Neuronal stem cell (in vitro differentiated cells): ENCODE measurements at regions not wholly inside any gene's neighbourhood (a gene's known extent, or its start where the extent isn't known, plus 50 kb on each side); places are given as distances from the start of the nearest gene placed in this dataset.

Source experiments
- DNase-seq: peaks from one replicate; pipeline ENCODE4 v3.0.0-alpha.2; 2013; ENCODE audit warnings: low spot score
- H2AFZ ChIP-seq: one replicate; pipeline ENCODE4 v1.6.1; 2013; ENCODE audit warnings: mild to moderate bottlenecking, low read length, inconsistent platforms
- H2AK5ac ChIP-seq: 2 replicates; pipeline ENCODE4 v1.6.1; 2013; ENCODE audit warnings: low read depth, mild to moderate bottlenecking, inconsistent platforms, low read length, moderate library complexity, mixed read lengths
- H2BK120ac ChIP-seq: 2 replicates; pipeline ENCODE4 v1.6.1; 2013; ENCODE audit warnings: low read depth, mild to moderate bottlenecking, inconsistent platforms, low read length, moderate library complexity, mixed read lengths
- H2BK12ac ChIP-seq: one replicate; pipeline ENCODE4 v1.6.1; 2013; ENCODE audit warnings: low read length, inconsistent platforms
- H2BK15ac ChIP-seq: 2 replicates; pipeline ENCODE4 v1.6.1; 2013; ENCODE audit warnings: mild to moderate bottlenecking, low read length, inconsistent platforms, mixed read lengths
- H2BK5ac ChIP-seq: one replicate; pipeline ENCODE4 v1.6.1; 2013; ENCODE audit warnings: inconsistent platforms, mild to moderate bottlenecking, low read length, moderate library complexity
- H3K14ac ChIP-seq: one replicate; pipeline ENCODE4 v1.6.1; 2013; ENCODE audit warnings: low read length, inconsistent platforms
- H3K18ac ChIP-seq: 2 replicates; pipeline ENCODE4 v1.6.1; 2013; ENCODE audit warnings: low read length, inconsistent platforms
- H3K23ac ChIP-seq: 2 replicates; pipeline ENCODE4 v1.6.1; 2013; ENCODE audit warnings: low read depth, mild to moderate bottlenecking, mixed read lengths, low read length, inconsistent platforms; ENCODE audit not compliant: poor library complexity
- H3K27ac ChIP-seq: replicated peaks from 3 replicates; pipeline ENCODE4 v1.5.1; 2013; ENCODE audit warnings: low read length, inconsistent platforms
- H3K27me3 ChIP-seq, 3 experiments: 2 replicates each; pipeline ENCODE4 v1.6.1; 2013; ENCODE audit warnings: low read length in 3 of 3, mild to moderate bottlenecking in 2 of 3, inconsistent platforms in 1 of 3, low read depth in 1 of 3, mixed read lengths in 1 of 3, moderate library complexity in 1 of 3; ENCODE audit not compliant: control insufficient read depth in 3 of 3, insufficient read depth in 3 of 3
- H3K36me3 ChIP-seq, 2 donors: replicated peaks in 1 of 2; 2 replicates each; pipeline ENCODE4 v1.6.1; 2013; ENCODE audit warnings: low read length in 2 of 2; ENCODE audit not compliant: control insufficient read depth in 2 of 2, insufficient read depth in 2 of 2
- H3K4ac ChIP-seq: 2 replicates; pipeline ENCODE4 v1.6.1; 2013; ENCODE audit warnings: inconsistent platforms, mild to moderate bottlenecking, low read length, moderate library complexity
- H3K4me1 ChIP-seq, 2 donors: 1 replicate in 1 of 2; 2 replicates in 1 of 2; pipeline ENCODE4 v1.6.1; 2013; ENCODE audit warnings: low read length in 2 of 2, low read depth in 1 of 2; ENCODE audit not compliant: control insufficient read depth in 2 of 2, insufficient read depth in 1 of 2
- H3K4me2 ChIP-seq: one replicate; pipeline ENCODE4 v1.6.1; 2013; ENCODE audit warnings: mild to moderate bottlenecking, low read length, inconsistent platforms; ENCODE audit not compliant: insufficient read depth, poor library complexity, severe bottlenecking
- H3K4me3 ChIP-seq, 2 donors: 2 replicates each; pipeline ENCODE4 v1.5.1; 2013; ENCODE audit warnings: low read length in 2 of 2, mild to moderate bottlenecking in 2 of 2, inconsistent platforms in 1 of 2, moderate library complexity in 1 of 2
- H3K79me1 ChIP-seq: one replicate; pipeline ENCODE4 v1.6.1; 2013; ENCODE audit warnings: low read depth, mild to moderate bottlenecking, inconsistent platforms, low read length, moderate library complexity
- H3K9ac ChIP-seq: one replicate; pipeline ENCODE4 v1.6.1; 2013; ENCODE audit warnings: mild to moderate bottlenecking, low read depth, low read length, inconsistent platforms; ENCODE audit not compliant: poor library complexity
- H3K9me3 ChIP-seq, 2 donors: replicated peaks in 1 of 2; 2 replicates each; pipeline versions ENCODE3 to v1.6.1; 2013; ENCODE audit warnings: low read length in 2 of 2, mild to moderate bottlenecking in 2 of 2, inconsistent platforms in 1 of 2, low read depth in 1 of 2, mixed read lengths in 1 of 2, moderate library complexity in 1 of 2; ENCODE audit not compliant: control insufficient read depth in 2 of 2, insufficient read depth in 1 of 2
- H4K8ac ChIP-seq: one replicate; pipeline ENCODE4 v1.6.1; 2013; ENCODE audit warnings: low read depth, mild to moderate bottlenecking, inconsistent platforms, low read length, moderate library complexity
- H4K91ac ChIP-seq: one replicate; pipeline ENCODE4 v1.6.1; 2013; ENCODE audit warnings: low read length, low read depth, mild to moderate bottlenecking, inconsistent platforms; ENCODE audit not compliant: poor library complexity
- WGBS, 2 donors: extraction: QIAGEN DNeasy Blood & Tissue Kit; methylation state at CpG; one replicate each; pipeline ENCODE4 v1.1.7; 2013; ENCODE audit warnings: missing lambda C conversion rate in 2 of 2, mixed read lengths in 1 of 2; ENCODE audit not compliant: insufficient read length in 2 of 2, insufficient replicate concordance in 1 of 2; ENCODE audit errors: extremely low coverage in 2 of 2; 5-methylcytosine and 5-hydroxymethylcytosine counted together

GRCh38 chr9:74317235-74317634 is 179.9 kb upstream of the RORB start:
- DNase-seq: no peak
- no peaks in the 10 kb centered on the region for H3K79me1 ChIP-seq
- no peak overlapping the region for H2AK5ac ChIP-seq
- no peak overlapping the region for H3K27ac ChIP-seq
- H4K8ac ChIP-seq: no peak overlapping the region
- no peaks in the 10 kb centered on the region for H3K4me1 ChIP-seq
- H2BK15ac ChIP-seq: no peak overlapping the region
- no peaks in the 10 kb centered on the region for H3K9me3 ChIP-seq
- no CpG with 5 or more reads among the region's 1 CpG for WGBS, 2 donors
- no peak overlapping the region for H3K4ac ChIP-seq
- no peak overlapping the region for H2BK120ac ChIP-seq
- no peaks in the 10 kb centered on the region for H3K36me3 ChIP-seq
- no peak overlapping the region for H3K14ac ChIP-seq
- H2AFZ ChIP-seq: no peak overlapping the region
- no peak overlapping the region for H3K4me2 ChIP-seq
- no peak overlapping the region for H2BK5ac ChIP-seq
- no peak overlapping the region for H3K9ac ChIP-seq
- no peak overlapping the region for H2BK12ac ChIP-seq
- no peak overlapping the region for H3K23ac ChIP-seq
- no peak overlapping the region for H4K91ac ChIP-seq
- no peaks in the 10 kb centered on the region for H3K27me3 ChIP-seq
- H3K18ac ChIP-seq: no peak overlapping the region
- no peak overlapping the region for H3K4me3 ChIP-seq

- Histone ChIP-seq H4K91ac (no peak overlapping the region), H3K4me3 (no peak overlapping the region), H3K4me1 (peaks cover 0 to 3% of the 10 kb centered on the region in 2 donors), H3K18ac (no peak overlapping the region), H3K9me3 (no peaks in the 10 kb centered on the region), H3K79me1 (no peaks in the 10 kb centered on the region), H3K27ac (no peak overlapping the region), H3K14ac (no peak overlapping the region), H2BK5ac (no peak overlapping the region), H2BK12ac (no peak overlapping the region), H2AFZ (no peak overlapping the region), H2BK15ac (no peak overlapping the region), H3K27me3 (no peaks in the 10 kb centered on the region), H3K9ac (no peak overlapping the region), H2AK5ac (no peak overlapping the region), H3K4me2 (no peak overlapping the region), H3K23ac (no peak overlapping the region), H2BK120ac (no peak overlapping the region), H4K8ac (no peak overlapping the region), H3K4ac (no peak overlapping the region), H3K36me3 (no peaks in the 10 kb centered on the region)
- DNase-seq: no peak
- WGBS, 2 donors: no CpG with 5 or more reads among the region's 2 CpGs
Measured at GRCh38 chr9:74321396-74321795, 175.7 kb upstream of the RORB start.

GRCh38 chr9:74322661-74323314 is 174.3 kb upstream of the RORB start:
- Histone ChIP-seq H3K4me3 (no peak overlapping the region), H2BK120ac (no peak overlapping the region), H2BK5ac (no peak overlapping the region), H3K4me2 (no peak overlapping the region), H3K27ac (no peak overlapping the region), H3K4ac (no peak overlapping the region), H3K4me1 (peaks cover 0 to 3% of the 10 kb centered on the region in 2 donors), H2AFZ (no peak overlapping the region), H3K23ac (no peak overlapping the region), H3K79me1 (no peaks in the 10 kb centered on the region), H3K9ac (no peak overlapping the region), H2AK5ac (no peak overlapping the region), H3K18ac (no peak overlapping the region), H4K8ac (no peak overlapping the region), H2BK15ac (no peak overlapping the region), H4K91ac (no peak overlapping the region), H3K36me3 (no peaks in the 10 kb centered on the region), H2BK12ac (no peak overlapping the region), H3K14ac (no peak overlapping the region), H3K9me3 (no peaks in the 10 kb centered on the region), H3K27me3 (no peaks in the 10 kb centered on the region)
- WGBS, 2 donors: no CpG with 5 or more reads among the region's 3 CpGs
- DNase-seq: no peak

- Histone ChIP-seq H3K27ac (no peak overlapping the region), H3K14ac (no peak overlapping the region), H3K27me3 (no peaks in the 10 kb centered on the region), H3K9ac (no peak overlapping the region), H3K79me1 (no peaks in the 10 kb centered on the region), H4K8ac (no peak overlapping the region), H2AFZ (no peak overlapping the region), H2BK5ac (no peak overlapping the region), H2AK5ac (no peak overlapping the region), H3K4me3 (no peak overlapping the region), H3K4me2 (no peak overlapping the region), H3K4me1 (no peaks in the 10 kb centered on the region), H3K23ac (no peak overlapping the region), H3K18ac (no peak overlapping the region), H2BK15ac (no peak overlapping the region), H3K9me3 (no peaks in the 10 kb centered on the region), H3K4ac (no peak overlapping the region), H4K91ac (no peak overlapping the region), H2BK12ac (no peak overlapping the region), H3K36me3 (no peaks in the 10 kb centered on the region), H2BK120ac (no peak overlapping the region)
- DNase-seq: no peak
- WGBS, 2 donors: no CpG with 5 or more reads among the region's 2 CpGs
Measured at GRCh38 chr9:74330487-74331214, 166.5 kb upstream of the RORB start.
